HCT116 (cell line): ENCODE measurements at regions not wholly inside any gene's neighbourhood (a gene's known extent, or its start where the extent isn't known, plus 50 kb on each side); places are given as distances from the start of the nearest gene placed in this dataset.

Experiments
- ATAC-seq: fragments of 200-7000 bp; cut with Tn5 transposase; 2 replicates; pipeline ENCODE4 v1.9.1; 2020; ENCODE audit warnings: mild to moderate bottlenecking, moderate library complexity
- BruUV-seq: library from RNA; stranded (reverse); fragments of 400-500 nt; replicated peaks from 2 replicates; lab custom pipeline; 2021; lab: Mats Ljungman, UMichigan
- CTCF ChIA-PET: fragments of 300-600 bp; sonication (Branson Sonifier 250); formaldehyde crosslinking; loops from one replicate; lab custom pipeline; 2021; ENCODE audit warnings: antibody characterized with exemption; lab: Charles Lee
- POLR2A ChIA-PET: fragments of 300-600, 350-600 bp; sonication (Branson Sonifier 250); formaldehyde crosslinking; loops from one replicate; lab custom pipeline; 2021; ENCODE audit warnings: antibody characterized with exemption; lab: Charles Lee
- RAD21 ChIA-PET, 2 experiments: fragments of 300-600 bp; sonication (Branson Sonifier 250); formaldehyde crosslinking; loops; one replicate each; lab custom pipeline; 2023; ENCODE audit warnings: low total read pairs in 2 of 2; ENCODE audit not compliant: uncharacterized antibody in 2 of 2, unreplicated experiment in 2 of 2, low non-redundant PET in 1 of 2; lab: Charles Lee
- DNase-seq: peaks from one replicate; pipeline ENCODE4 v3.0.0-alpha.2; 2010; ENCODE audit warnings: low read depth, low spot score
- H2AFZ ChIP-seq: fragments of 200-600 bp; shearing (Covaris generic), sonication (generic); 2 replicates; pipeline ENCODE4 v1.6.1; 2017; ENCODE audit warnings: low read depth, mixed run types, mixed read lengths, antibody characterized with exemption, low read length; ENCODE audit not compliant: poor library complexity, severe bottlenecking
- H3K27ac ChIP-seq: 2 replicates; pipeline ENCODE4 v1.5.1; 2012; ENCODE audit warnings: low read depth, low read length
- H3K27me3 ChIP-seq: fragments of 200-600 bp; sonication (generic); 2 replicates; pipeline ENCODE4 v1.6.1; 2016; ENCODE audit warnings: mixed run types, low read length, mixed read lengths; ENCODE audit not compliant: insufficient read depth
- H3K36me3 ChIP-seq, 2 experiments: fragments of 200-500 bp in 1 of 2; fragments of 200-600 bp in 1 of 2; sonication (Bioruptor generic) in 1 of 2; sonication (generic) in 1 of 2; 2 replicates each; pipeline versions ENCODE4 v1.5.1 to v1.6.1; 2014 to 2016; ENCODE audit warnings: low read length in 2 of 2, inconsistent platforms in 1 of 2, mixed read lengths in 1 of 2, mixed run types in 1 of 2; ENCODE audit not compliant: insufficient read depth in 2 of 2, control insufficient read depth in 1 of 2
- H3K4me1 ChIP-seq, 2 experiments: fragments of 200-600 bp in 1 of 2; sonication (generic) in 1 of 2; 2 replicates each; pipeline versions ENCODE4 v1.5.1 to v1.6.1; 2012 to 2017; ENCODE audit warnings: low read length in 2 of 2, inconsistent platforms in 1 of 2, mild to moderate bottlenecking in 1 of 2, mixed read lengths in 1 of 2, mixed run types in 1 of 2, moderate library complexity in 1 of 2; ENCODE audit not compliant: insufficient read depth in 2 of 2, control insufficient read depth in 1 of 2
- H3K4me2 ChIP-seq: fragments of 200-600 bp; sonication (generic); 2 replicates; pipeline ENCODE4 v1.6.1; 2017; ENCODE audit warnings: mixed run types, low read length, mixed read lengths
- H3K4me3 ChIP-seq, 2 experiments: fragments of 200-600 bp in 1 of 2; sonication (generic) in 1 of 2; replicated peaks in 1 of 2; 2 replicates each; pipeline ENCODE4 v1.5.1; 2011 to 2016; ENCODE audit warnings: low read length in 2 of 2, control low read depth in 1 of 2, low read depth in 1 of 2, mild to moderate bottlenecking in 1 of 2, mixed read lengths in 1 of 2, mixed run types in 1 of 2
- H3K79me2 ChIP-seq: fragments of 200-600 bp; sonication (generic); 2 replicates; pipeline ENCODE4 v1.6.1; 2017; ENCODE audit warnings: mild to moderate bottlenecking, mixed run types, low read length, moderate library complexity, mixed read lengths; ENCODE audit not compliant: insufficient read depth
- H3K9ac ChIP-seq: fragments of 200-600 bp; sonication (generic); 2 replicates; pipeline ENCODE4 v1.6.1; 2016; ENCODE audit warnings: low read length, mixed read lengths
- H3K9me2 ChIP-seq: fragments of 200-600 bp; sonication (generic), shearing (Covaris generic); 2 replicates; pipeline ENCODE4 v1.6.1; 2017; ENCODE audit warnings: mixed run types, mild to moderate bottlenecking, moderate library complexity; ENCODE audit not compliant: insufficient read depth
- H3K9me3 ChIP-seq, 2 experiments: fragments of 200-500 bp in 1 of 2; fragments of 200-600 bp in 1 of 2; sonication (Bioruptor generic) in 1 of 2; sonication (generic) in 1 of 2; 2 replicates each; pipeline ENCODE4 v1.6.1; 2014 to 2017; ENCODE audit warnings: low read length in 2 of 2, mixed read lengths in 2 of 2, inconsistent platforms in 1 of 2, low read depth in 1 of 2, mild to moderate bottlenecking in 1 of 2, mixed run types in 1 of 2, moderate library complexity in 1 of 2; ENCODE audit not compliant: control insufficient read depth in 1 of 2, insufficient read depth in 1 of 2
- H4K20me1 ChIP-seq: fragments of 200-600 bp; sonication (generic), shearing (Covaris generic); 2 replicates; pipeline ENCODE4 v1.6.1; 2017; ENCODE audit warnings: mixed run types, mild to moderate bottlenecking, moderate library complexity; ENCODE audit not compliant: insufficient read depth
- CBX3 ChIP-seq: IDR thresholded peaks from 2 replicates; pipeline ENCODE4 v1.6.1; 2012; ENCODE audit warnings: low read depth
- CEBPB ChIP-seq: IDR thresholded peaks from 2 replicates; pipeline ENCODE4 v1.6.1; 2012; ENCODE audit warnings: low read depth
- CTCF ChIP-seq, 3 experiments: fragments of 200-600 bp in 1 of 3; sonication (generic) in 1 of 3; IDR thresholded peaks in 2 of 3; conservative IDR thresholded peaks in 1 of 3; 2 replicates each; pipeline ENCODE4 v1.5.1; 2012 to 2017; ENCODE audit warnings: low read depth in 2 of 3, low read length in 2 of 3, antibody characterized with exemption in 1 of 3, borderline replicate concordance in 1 of 3, control low read depth in 1 of 3, mild to moderate bottlenecking in 1 of 3, mixed read lengths in 1 of 3, mixed run types in 1 of 3, moderate library complexity in 1 of 3; ENCODE audit not compliant: insufficient read depth in 1 of 3
- EGR1 ChIP-seq: IDR thresholded peaks from 2 replicates; pipeline ENCODE4 v1.6.1; 2012; ENCODE audit warnings: low read depth
- POLR2AphosphoS5 ChIP-seq: IDR thresholded peaks from 2 replicates; pipeline ENCODE4 v1.6.1; 2011; ENCODE audit warnings: mild to moderate bottlenecking, low read depth, low read length, moderate library complexity
- REST ChIP-seq: IDR thresholded peaks from 2 replicates; pipeline ENCODE4 v1.6.1; 2012; ENCODE audit warnings: low read depth
- SP1 ChIP-seq: IDR thresholded peaks from 2 replicates; pipeline ENCODE4 v1.6.1; 2012; ENCODE audit warnings: low read depth
- TCF7L2 ChIP-seq: IDR thresholded peaks from 2 replicates; pipeline ENCODE4 v1.7.0; 2011; ENCODE audit warnings: borderline replicate concordance, inconsistent platforms; ENCODE audit not compliant: insufficient read depth, insufficient read length; ENCODE audit errors: extremely low read depth
- YY1 ChIP-seq: IDR thresholded peaks from 2 replicates; pipeline ENCODE4 v1.6.1; 2011; ENCODE audit warnings: low read length, low read depth, moderate library complexity, mild to moderate bottlenecking; ENCODE audit not compliant: insufficient replicate concordance; ENCODE audit errors: extremely low read depth
- ZNF274 ChIP-seq: fragments of 200-500 bp; sonication (Bioruptor generic); IDR thresholded peaks from 2 replicates; pipeline ENCODE4 v1.6.1; 2014; ENCODE audit warnings: mild to moderate bottlenecking, low read depth, low read length, inconsistent platforms
- intact Hi-C: fragments of 100-400 bp; cut with micrococcal nuclease; formaldehyde crosslinking; loops from 2 replicates; pipeline ENCODE4 v1.10.0; 2022

- Histone ChIP-seq H3K9me2 (no peaks in the 10 kb centered on the region), H3K4me1 (no peaks in the 10 kb centered on the region), H3K27me3 (no peaks in the 10 kb centered on the region), H3K9ac (no peak overlapping the region), H3K79me2 (no peaks in the 10 kb centered on the region), H3K27ac (no peak overlapping the region), H4K20me1 (no peaks in the 10 kb centered on the region), H2AFZ (no peak overlapping the region), H3K4me3 (no peak overlapping the region)
- no peak for DNase-seq
- RAD21 ChIA-PET: no interaction called here
- CTCF ChIA-PET: no interaction called here
- POLR2A ChIA-PET: no interaction called here
- no TSS peak for BruUV-seq
- TF ChIP-seq SP1 (no peak), CEBPB (no peak), YY1 (no peak), REST (no peak), ZNF274 (no peak), CTCF (IDR thresholded peaks at IDR 0.05 in 2 of 3, conservative IDR thresholded peaks at IDR 0.05 in 1 of 3; ENCODE audit: borderline replicate concordance in 1 of 3, insufficient read depth in 1 of 3, low read depth in 2 of 3, low read length in 2 of 3) (no peak), EGR1 (no peak), TCF7L2 (no peak), POLR2AphosphoS5 (no peak), CBX3 (no peak)
- TF ChIP-seq, all 23 proteins: peak for 0
- intact Hi-C loops: no loop called here
- no peak for ATAC-seq
- Histone ChIP-seq H3K4me2 (no peak overlapping the region), H3K9me3 (no peaks in the 10 kb centered on the region), H3K36me3 (no peaks in the 10 kb centered on the region)
These were observed 245.5 kb upstream of the PPP2R2D start for GRCh38 chr10:131655101-131655849.
